ENCODE measurements at regions not wholly inside any gene's neighbourhood (a gene's known extent, or its start where the extent isn't known, plus 50 kb on each side); places are given as distances from the start of the nearest gene placed in this dataset.

GRCh38 chr9:106127776-106128175 is 433.4 kb downstream of the TMEM38B start:
- no peak for TF ChIP-seq EZH2 (IDR thresholded peaks at IDR 0.05; ENCODE audit: borderline replicate concordance)
- TF ChIP-seq, protein P1, sequence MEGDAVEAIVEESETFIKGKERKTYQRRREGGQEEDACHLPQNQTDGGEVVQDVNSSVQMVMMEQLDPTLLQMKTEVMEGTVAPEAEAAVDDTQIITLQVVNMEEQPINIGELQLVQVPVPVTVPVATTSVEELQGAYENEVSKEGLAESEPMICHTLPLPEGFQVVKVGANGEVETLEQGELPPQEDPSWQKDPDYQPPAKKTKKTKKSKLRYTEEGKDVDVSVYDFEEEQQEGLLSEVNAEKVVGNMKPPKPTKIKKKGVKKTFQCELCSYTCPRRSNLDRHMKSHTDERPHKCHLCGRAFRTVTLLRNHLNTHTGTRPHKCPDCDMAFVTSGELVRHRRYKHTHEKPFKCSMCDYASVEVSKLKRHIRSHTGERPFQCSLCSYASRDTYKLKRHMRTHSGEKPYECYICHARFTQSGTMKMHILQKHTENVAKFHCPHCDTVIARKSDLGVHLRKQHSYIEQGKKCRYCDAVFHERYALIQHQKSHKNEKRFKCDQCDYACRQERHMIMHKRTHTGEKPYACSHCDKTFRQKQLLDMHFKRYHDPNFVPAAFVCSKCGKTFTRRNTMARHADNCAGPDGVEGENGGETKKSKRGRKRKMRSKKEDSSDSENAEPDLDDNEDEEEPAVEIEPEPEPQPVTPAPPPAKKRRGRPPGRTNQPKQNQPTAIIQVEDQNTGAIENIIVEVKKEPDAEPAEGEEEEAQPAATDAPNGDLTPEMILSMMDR (IDR thresholded peaks at IDR 0.05; ENCODE audit: poor library complexity), result no peak

All from hepatocyte (in vitro differentiated cells).